Activated CD4-positive, CD25-positive, alpha-beta regulatory T cell treated with anti-CD3 and anti-CD28 coated beads, Interleukin-2, amount 50 U/mL, for 16 hours (primary cell): ENCODE measurements at regions not wholly inside any gene's neighbourhood (a gene's known extent, or its start where the extent isn't known, plus 50 kb on each side); places are given as distances from the start of the nearest gene placed in this dataset.

ENCODE experiments used
- DNase-seq: peaks from one replicate; pipeline ENCODE4 v3.0.0-alpha.2; 2020; ENCODE audit warnings: low read depth, low spot score

GRCh38 chrX:39936886-39937770 lies 160.6 kb downstream of the BCOR start:
- no peak for DNase-seq

GRCh38 chrX:39938466-39938865 lies 159.3 kb downstream of the BCOR start:
- no peak for DNase-seq

DNA sequence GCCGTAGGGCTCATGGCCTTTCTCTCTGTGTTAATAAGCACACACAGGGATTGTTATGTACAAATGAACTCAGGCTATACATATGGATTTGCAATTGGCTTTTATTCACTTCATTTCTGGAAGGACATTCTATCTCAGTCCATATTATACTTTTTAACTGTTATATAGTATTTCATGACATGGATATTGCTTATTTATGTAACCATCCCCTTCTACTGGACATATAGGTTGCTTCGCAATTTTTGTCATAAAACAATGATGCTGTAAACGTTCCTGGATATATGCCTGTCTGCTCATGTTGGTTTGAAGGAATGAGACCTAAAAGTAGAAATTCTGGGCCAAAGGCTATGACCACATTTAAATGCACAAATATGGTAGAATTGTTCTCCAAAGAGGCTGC lies 158.1 kb downstream of the BCOR start:
- DNase-seq: no peak

- DNase-seq: no peak
Observed at GRCh38 chrX:39941332-39941920, 156.3 kb downstream of the BCOR start.

DNA sequence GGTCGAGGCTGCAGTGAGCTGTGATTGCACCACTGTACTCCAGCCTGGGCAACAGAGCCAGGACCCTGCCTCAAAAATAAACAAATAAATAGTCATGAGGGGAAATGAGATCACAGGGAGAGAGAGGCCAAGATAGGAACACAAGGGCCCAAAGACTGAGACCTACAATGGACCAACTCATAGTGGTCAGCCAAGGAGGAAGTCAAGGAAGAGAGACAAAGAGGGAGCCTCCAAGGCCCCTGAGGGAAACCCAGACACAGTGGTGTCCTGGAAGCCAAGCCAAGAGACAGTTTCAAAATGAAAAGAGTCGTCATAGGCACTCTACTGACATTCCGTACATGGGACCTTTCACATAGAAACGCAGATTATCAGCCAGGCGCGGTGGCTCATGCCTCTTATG lies 153.3 kb downstream of the BCOR start:
- no peak for DNase-seq

DNA sequence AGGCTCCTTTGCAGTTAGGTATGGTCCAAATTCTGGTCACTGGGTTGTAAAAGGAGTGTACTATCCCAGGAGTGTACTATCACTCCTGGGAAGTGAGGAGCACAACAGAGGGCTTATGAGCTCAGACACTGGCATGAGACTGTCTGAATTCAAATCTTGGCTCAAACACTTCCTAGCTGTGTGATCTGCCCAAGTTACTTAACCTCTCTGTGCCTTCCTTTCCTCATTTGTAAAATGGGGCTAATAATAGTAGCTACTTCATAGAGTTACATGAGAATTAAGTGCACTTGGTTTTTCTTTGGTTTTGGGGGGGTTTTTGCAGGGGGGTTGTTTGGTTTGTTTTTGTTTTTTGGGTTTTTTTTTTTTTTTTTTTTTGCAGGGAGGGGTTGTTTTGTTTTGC lies 152.0 kb downstream of the BCOR start:
- DNase-seq: no peak

GRCh38 chrX:39946822-39947221 lies 150.9 kb downstream of the BCOR start:
- DNase-seq: no peak

DNA sequence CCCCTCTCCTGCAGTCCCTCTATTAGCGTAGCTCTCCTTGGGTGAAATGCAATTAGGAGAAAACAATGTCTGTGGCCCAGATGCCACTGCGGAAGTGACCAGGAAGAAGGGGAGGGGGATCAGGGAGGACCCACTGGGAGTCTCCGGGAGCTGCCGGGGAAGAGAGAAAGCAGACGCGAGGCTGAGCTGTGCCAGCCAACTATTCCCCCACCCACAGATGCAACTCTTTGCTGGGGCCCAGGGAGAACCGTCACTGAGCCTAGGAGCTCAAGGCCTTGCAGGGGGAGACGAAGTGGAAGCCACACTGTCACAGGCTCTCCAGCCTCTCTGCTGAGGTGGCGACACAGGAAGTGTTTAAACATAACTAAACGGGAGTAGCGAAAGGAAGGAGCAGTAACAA lies 149.2 kb downstream of the BCOR start:
- DNase-seq: no peak

- no peak for DNase-seq
Observed at GRCh38 chrX:39950018-39950688, 147.6 kb downstream of the BCOR start.

GRCh38 chrX:39952989-39953388 lies 144.8 kb downstream of the BCOR start:
- DNase-seq: no peak

- no peak for DNase-seq
Observed at GRCh38 chrX:39953879-39954278, 143.9 kb downstream of the BCOR start.

DNA sequence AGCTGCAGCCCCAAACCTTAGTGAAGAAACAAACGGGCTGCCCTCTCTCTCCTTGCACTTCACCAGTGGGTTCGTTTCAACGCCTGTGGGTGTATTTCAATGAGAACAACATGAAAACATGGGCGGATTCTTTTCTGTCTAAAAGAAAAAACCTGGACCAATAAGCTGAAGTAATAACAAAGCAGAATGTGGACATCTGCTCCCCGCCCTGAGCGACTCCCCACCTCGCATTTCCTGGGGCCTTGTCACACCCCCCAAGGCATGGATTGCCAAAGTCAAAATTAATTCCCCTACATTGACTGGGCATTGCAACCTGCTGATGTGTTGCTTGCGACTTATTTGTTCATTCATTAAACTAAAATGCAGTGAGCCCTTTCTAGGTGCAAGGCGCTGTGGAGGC lies 142.9 kb downstream of the BCOR start:
- no peak for DNase-seq

GRCh38 chrX:39955625-39956024 lies 142.1 kb downstream of the BCOR start:
- no peak for DNase-seq

DNA sequence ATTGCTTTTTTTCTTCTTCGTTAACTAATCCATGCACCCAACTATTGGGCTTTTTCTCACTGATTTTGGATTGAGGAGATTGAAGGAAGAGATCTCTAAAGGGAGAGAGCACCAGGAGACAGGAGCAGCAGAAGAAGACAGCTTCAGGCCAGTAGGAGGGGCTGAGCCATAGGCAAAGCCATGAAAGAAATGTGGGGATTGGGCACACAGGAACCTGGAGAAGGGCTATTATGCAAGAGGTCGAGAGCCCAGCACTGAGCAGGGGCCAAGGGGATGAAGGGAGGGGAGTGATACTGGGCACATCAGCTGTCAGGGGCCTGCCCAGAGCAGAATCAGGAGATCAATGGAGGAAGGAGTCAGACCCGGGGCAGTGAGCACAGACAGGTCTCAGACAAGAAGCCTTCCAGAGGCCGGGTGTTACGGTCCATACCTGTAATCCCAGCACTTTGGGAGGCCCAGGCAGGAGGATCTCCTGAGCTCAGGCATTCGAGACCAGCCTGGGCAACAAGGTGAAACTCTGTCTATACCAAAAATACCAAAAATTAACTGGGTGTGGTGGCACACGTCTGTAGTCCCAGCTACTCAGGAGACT lies 140.9 kb downstream of the BCOR start:
- no peak for DNase-seq

- no peak for DNase-seq
Observed at GRCh38 chrX:39957816-39958566, 139.8 kb downstream of the BCOR start.

DNA sequence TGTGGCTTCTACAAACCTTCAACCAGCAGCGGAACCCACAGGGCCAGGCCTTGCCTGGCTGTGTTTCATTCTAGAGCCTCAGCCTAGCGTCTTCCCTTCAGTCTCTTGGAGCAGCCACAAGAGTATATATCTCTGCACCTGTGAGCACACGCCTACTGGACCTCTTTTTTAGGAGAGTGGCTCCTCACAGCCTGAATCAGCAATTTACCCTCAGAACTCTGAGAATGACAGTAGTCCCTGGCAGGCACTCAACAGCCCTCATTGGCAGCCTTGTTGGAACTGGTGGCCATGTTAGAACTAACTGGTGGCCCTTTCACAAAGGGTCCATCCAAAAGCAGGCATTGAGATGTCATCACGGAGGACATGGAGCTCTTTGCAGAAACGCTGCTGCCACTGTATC lies 138.9 kb downstream of the BCOR start:
- DNase-seq: no peak

GRCh38 chrX:39960219-39960618 lies 137.5 kb downstream of the BCOR start:
- DNase-seq: no peak

GRCh38 chrX:39961441-39961840 lies 136.3 kb downstream of the BCOR start:
- DNase-seq: no peak

DNA sequence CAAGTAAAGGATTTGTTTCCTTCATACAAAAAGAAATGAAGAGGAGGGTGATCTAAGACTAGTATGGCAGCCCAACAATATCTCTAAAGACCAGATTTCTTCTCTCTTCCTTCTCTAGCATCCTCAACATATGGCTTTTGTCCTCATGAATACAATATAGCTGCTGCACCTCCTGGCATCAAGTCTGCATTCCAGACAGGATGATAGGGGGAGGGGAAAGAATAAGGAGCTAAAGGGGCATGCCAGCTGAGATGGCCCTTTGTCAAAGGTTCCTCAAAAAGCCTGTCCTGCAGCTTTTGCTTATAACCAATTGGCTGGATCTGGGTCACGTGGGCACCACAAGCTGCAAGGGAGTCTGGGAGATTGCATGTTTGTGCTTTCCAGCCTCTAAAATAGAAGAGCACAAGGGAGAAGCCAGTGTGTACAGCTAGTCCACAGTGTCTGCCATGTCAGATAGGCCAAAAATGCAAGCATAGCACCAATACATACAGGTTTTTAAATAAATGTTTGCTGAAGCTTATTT lies 132.6 kb downstream of the BCOR start:
- DNase-seq: no peak

DNA sequence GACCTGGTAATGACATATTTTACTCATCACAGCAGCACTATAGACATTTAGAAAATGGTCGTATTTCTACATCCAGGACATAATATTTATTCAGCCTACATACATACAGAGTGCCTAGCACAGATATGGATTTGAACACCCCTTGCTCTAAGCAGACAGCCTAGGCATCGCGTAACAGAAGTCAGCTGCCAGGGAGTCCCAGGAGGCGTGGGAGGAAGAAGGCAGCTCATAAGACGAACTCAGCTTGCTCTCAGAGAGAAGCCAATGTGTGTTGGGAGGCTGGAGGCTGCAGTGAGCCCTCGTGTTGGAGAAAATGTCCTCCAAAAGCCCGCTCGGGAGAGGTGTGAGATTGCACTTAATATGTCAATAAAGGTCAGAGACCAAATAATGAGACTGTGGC lies 131.6 kb downstream of the BCOR start:
- no peak for DNase-seq

DNA sequence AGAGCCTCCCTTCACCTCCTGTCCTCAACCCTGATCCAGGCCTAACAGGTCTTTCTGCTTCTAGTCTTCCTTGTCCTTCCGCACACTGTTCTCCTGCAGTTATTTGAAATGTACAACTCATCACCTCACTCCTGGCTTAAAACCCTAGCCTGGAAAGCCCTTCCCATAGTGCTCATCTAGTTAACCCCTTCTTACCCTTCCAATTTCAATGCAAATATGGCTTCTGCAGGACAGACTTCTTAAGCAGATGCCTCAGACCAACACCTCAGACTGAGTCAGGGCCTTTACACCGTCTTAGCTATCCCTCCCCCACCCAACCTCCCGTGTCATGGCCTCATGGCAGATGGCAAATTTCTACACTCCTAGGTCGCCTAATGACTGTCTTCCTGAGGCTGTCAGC lies 130.4 kb downstream of the BCOR start:
- no peak for DNase-seq
